ENCODE measurements at regions not wholly inside any gene's neighbourhood (a gene's known extent, or its start where the extent isn't known, plus 50 kb on each side); places are given as distances from the start of the nearest gene placed in this dataset.

DNA sequence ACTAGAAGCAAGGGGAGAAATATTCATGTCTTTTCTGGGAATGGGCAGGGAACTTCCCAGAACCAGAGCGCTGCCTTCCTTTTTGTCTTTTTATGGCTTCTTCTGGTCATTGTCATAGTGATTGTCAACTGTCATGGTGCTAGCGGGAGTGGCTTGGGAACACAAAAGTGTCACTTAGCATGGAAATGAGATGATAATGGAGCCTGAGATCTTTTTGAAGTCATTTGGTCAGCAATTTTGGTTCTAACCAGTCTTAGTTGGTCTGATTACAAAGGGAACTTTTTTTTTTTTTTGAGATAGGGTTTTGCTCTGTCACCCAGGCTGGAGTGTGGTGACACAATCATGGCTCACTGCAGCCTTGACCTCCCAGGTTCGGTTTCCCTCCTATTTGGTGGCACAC, 62.7 kb upstream of the RPH3A start:
- TF ChIP-seq, protein P1, sequence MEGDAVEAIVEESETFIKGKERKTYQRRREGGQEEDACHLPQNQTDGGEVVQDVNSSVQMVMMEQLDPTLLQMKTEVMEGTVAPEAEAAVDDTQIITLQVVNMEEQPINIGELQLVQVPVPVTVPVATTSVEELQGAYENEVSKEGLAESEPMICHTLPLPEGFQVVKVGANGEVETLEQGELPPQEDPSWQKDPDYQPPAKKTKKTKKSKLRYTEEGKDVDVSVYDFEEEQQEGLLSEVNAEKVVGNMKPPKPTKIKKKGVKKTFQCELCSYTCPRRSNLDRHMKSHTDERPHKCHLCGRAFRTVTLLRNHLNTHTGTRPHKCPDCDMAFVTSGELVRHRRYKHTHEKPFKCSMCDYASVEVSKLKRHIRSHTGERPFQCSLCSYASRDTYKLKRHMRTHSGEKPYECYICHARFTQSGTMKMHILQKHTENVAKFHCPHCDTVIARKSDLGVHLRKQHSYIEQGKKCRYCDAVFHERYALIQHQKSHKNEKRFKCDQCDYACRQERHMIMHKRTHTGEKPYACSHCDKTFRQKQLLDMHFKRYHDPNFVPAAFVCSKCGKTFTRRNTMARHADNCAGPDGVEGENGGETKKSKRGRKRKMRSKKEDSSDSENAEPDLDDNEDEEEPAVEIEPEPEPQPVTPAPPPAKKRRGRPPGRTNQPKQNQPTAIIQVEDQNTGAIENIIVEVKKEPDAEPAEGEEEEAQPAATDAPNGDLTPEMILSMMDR (IDR thresholded peaks at IDR 0.05 in 2 of 3, conservative IDR thresholded peaks at IDR 0.05 in 1 of 3; ENCODE audit: borderline replicate concordance in 1 of 3, insufficient read depth in 1 of 3, low read depth in 2 of 3, low read length in 2 of 3) = no peak
- no peak for TF ChIP-seq EZH2 (IDR thresholded peaks at IDR 0.05)
- no peak for TF ChIP-seq SIN3A (IDR thresholded peaks at IDR 0.05; ENCODE audit: low read depth)
- no peak for TF ChIP-seq ZFX (IDR thresholded peaks at IDR 0.05)
- no peak for TF ChIP-seq EGR1 (IDR thresholded peaks at IDR 0.05; ENCODE audit: low read depth)
- TF ChIP-seq SRF (IDR thresholded peaks at IDR 0.05; ENCODE audit: low read depth) = no peak
- TF ChIP-seq, protein P2, sequence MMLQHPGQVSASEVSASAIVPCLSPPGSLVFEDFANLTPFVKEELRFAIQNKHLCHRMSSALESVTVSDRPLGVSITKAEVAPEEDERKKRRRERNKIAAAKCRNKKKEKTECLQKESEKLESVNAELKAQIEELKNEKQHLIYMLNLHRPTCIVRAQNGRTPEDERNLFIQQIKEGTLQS (IDR thresholded peaks at IDR 0.05) = no peak
- TF ChIP-seq POLR2A (IDR thresholded peaks at IDR 0.05; ENCODE audit: borderline replicate concordance, extremely low read depth, insufficient read depth, insufficient read length) = no peak
- no peak for TF ChIP-seq POLR2AphosphoS5 (IDR thresholded peaks at IDR 0.05; ENCODE audit: low read depth, low read length)
- no peak for TF ChIP-seq EZH2phosphoT487 (IDR thresholded peaks at IDR 0.05; ENCODE audit: borderline replicate concordance)
- TF ChIP-seq TCF7L2 (IDR thresholded peaks at IDR 0.05; ENCODE audit: borderline replicate concordance, extremely low read depth, insufficient read depth, insufficient read length) = no peak
